ENCODE measurements at regions not wholly inside any gene's neighbourhood (a gene's known extent, or its start where the extent isn't known, plus 50 kb on each side); places are given as distances from the start of the nearest gene placed in this dataset.

- Histone ChIP-seq H3K4me3 (ENCODE audit: low read length) (no peak overlapping the region), H3K36me3 (ENCODE audit: control insufficient read depth, insufficient read depth, low read length) (no peaks in the 10 kb centered on the region), H3K9ac (ENCODE audit: extremely low read depth, low read length, poor library complexity, severe bottlenecking) (no peak overlapping the region), H3K4me1 (ENCODE audit: control insufficient read depth, insufficient read depth, low read length) (no peaks in the 10 kb centered on the region), H3K27me3 (ENCODE audit: control insufficient read depth, insufficient read depth, low read length, poor library complexity, severe bottlenecking) (no peaks in the 10 kb centered on the region), H3K9me3 (ENCODE audit: control insufficient read depth, low read length) (no peaks in the 10 kb centered on the region), H3K27ac (ENCODE audit: low read depth, low read length) (no peak overlapping the region)
- H3K36me3 Mint-ChIP-seq (ENCODE audit: low read depth): no peaks in the 10 kb centered on the region
- H3K27ac Mint-ChIP-seq: no peak overlapping the region
- TF ChIP-seq, protein P1, sequence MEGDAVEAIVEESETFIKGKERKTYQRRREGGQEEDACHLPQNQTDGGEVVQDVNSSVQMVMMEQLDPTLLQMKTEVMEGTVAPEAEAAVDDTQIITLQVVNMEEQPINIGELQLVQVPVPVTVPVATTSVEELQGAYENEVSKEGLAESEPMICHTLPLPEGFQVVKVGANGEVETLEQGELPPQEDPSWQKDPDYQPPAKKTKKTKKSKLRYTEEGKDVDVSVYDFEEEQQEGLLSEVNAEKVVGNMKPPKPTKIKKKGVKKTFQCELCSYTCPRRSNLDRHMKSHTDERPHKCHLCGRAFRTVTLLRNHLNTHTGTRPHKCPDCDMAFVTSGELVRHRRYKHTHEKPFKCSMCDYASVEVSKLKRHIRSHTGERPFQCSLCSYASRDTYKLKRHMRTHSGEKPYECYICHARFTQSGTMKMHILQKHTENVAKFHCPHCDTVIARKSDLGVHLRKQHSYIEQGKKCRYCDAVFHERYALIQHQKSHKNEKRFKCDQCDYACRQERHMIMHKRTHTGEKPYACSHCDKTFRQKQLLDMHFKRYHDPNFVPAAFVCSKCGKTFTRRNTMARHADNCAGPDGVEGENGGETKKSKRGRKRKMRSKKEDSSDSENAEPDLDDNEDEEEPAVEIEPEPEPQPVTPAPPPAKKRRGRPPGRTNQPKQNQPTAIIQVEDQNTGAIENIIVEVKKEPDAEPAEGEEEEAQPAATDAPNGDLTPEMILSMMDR (conservative IDR thresholded peaks at IDR 0.05): peak; percentile 54
- no peak for DNase-seq
- no peak overlapping the region for H3K4me3 Mint-ChIP-seq
- H3K9me3 Mint-ChIP-seq: no peaks in the 10 kb centered on the region
- no peaks in the 10 kb centered on the region for H3K4me1 Mint-ChIP-seq
- H3K27me3 Mint-ChIP-seq (ENCODE audit: insufficient read depth): no peaks in the 10 kb centered on the region
These were observed 1232.0 kb downstream of the KCNT2 start for GRCh38 chr1:195376190-195376589.

DNA sequence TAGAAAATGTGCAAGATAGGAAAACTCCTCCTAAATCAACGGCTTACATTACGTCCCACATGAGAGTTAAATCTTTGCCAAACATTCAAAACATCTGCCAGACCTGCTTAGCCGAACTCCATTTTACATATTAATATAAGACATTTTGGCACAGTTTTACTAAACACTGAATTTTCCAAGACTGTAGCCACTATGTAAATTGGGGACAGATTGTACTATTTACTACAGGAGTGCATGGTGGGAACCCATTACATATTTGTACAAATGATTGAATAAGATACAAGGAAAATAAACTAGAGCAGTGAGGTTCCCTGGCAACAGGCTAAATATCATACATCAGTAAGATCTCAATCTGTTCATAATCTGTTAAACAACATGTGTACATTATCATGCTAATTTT is 1234.4 kb downstream of the KCNT2 start:
- TF ChIP-seq, protein P1 (conservative IDR thresholded peaks at IDR 0.05): no peak
- WGBS, 2 experiments (ENCODE audit: insufficient coverage in 1 of 2, insufficient read length in 1 of 2): 84 to 100% methylated on average over 2 to 3 of the region's 3 CpGs
- Mint-ChIP-seq H3K27ac (no peak overlapping the region), H3K9me3 (no peaks in the 10 kb centered on the region), H3K4me1 (no peaks in the 10 kb centered on the region), H3K36me3 (ENCODE audit: low read depth) (no peaks in the 10 kb centered on the region), H3K27me3 (ENCODE audit: insufficient read depth) (no peaks in the 10 kb centered on the region), H3K4me3 (no peak overlapping the region)
- no peak overlapping the region for H3K4me3 ChIP-seq (ENCODE audit: low read length)
- H3K4me1 ChIP-seq (ENCODE audit: control insufficient read depth, insufficient read depth, low read length): no peaks in the 10 kb centered on the region
- no peaks in the 10 kb centered on the region for H3K27me3 ChIP-seq (ENCODE audit: control insufficient read depth, insufficient read depth, low read length, poor library complexity, severe bottlenecking)
- H3K9me3 ChIP-seq (ENCODE audit: control insufficient read depth, low read length): no peaks in the 10 kb centered on the region
- H3K36me3 ChIP-seq (ENCODE audit: control insufficient read depth, insufficient read depth, low read length): no peaks in the 10 kb centered on the region
- no peak overlapping the region for H3K27ac ChIP-seq (ENCODE audit: low read depth, low read length)
- no peak for DNase-seq
- H3K9ac ChIP-seq (ENCODE audit: extremely low read depth, low read length, poor library complexity, severe bottlenecking): no peak overlapping the region

- H3K9ac ChIP-seq (ENCODE audit: extremely low read depth, low read length, poor library complexity, severe bottlenecking): no peak overlapping the region
- TF ChIP-seq, protein P1 (conservative IDR thresholded peaks at IDR 0.05): peak; percentile 82
- WGBS, 2 experiments (ENCODE audit: insufficient coverage in 1 of 2, insufficient read length in 1 of 2): 47 to 50% methylated on average over 3 to 8 of the region's 8 CpGs
- no peaks in the 10 kb centered on the region for H3K9me3 Mint-ChIP-seq
- no peak overlapping the region for H3K27ac ChIP-seq (ENCODE audit: low read depth, low read length)
- H3K27ac Mint-ChIP-seq: no peak overlapping the region
- no peak overlapping the region for H3K4me3 ChIP-seq (ENCODE audit: low read length)
- no peaks in the 10 kb centered on the region for H3K27me3 Mint-ChIP-seq (ENCODE audit: insufficient read depth)
- H3K36me3 ChIP-seq (ENCODE audit: control insufficient read depth, insufficient read depth, low read length): no peaks in the 10 kb centered on the region
- no peak overlapping the region for H3K4me3 Mint-ChIP-seq
- peaks cover 5% of the 10 kb centered on the region for H3K4me1 ChIP-seq (ENCODE audit: control insufficient read depth, insufficient read depth, low read length)
- H3K27me3 ChIP-seq (ENCODE audit: control insufficient read depth, insufficient read depth, low read length, poor library complexity, severe bottlenecking): no peaks in the 10 kb centered on the region
- H3K9me3 ChIP-seq (ENCODE audit: control insufficient read depth, low read length): no peaks in the 10 kb centered on the region
- peak; percentile 86 for DNase-seq
- peaks cover 8% of the 10 kb centered on the region for H3K4me1 Mint-ChIP-seq
- H3K36me3 Mint-ChIP-seq (ENCODE audit: low read depth): no peaks in the 10 kb centered on the region
These were observed 1263.1 kb downstream of the KCNT2 start for GRCh38 chr1:195345149-195345548.
